A549 (cell line): ENCODE measurements at regions not wholly inside any gene's neighbourhood (a gene's known extent, or its start where the extent isn't known, plus 50 kb on each side); places are given as distances from the start of the nearest gene placed in this dataset.

Experiments used
- ATAC-seq, 2 experiments: fragments of 200-7000 bp in 1 of 2; fragments of >200 bp in 1 of 2; cut with Nextera tagmentation in 1 of 2; cut with Tn5 transposase in 1 of 2; 3 replicates each; pipeline versions ENCODE4 v1.8.0 to v1.9.1; 2018 to 2020; ENCODE audit warnings: mild to moderate bottlenecking in 1 of 2, moderate library complexity in 1 of 2
- CTCF ChIA-PET: fragments of 300-600 bp; sonication (Branson Sonifier 250); formaldehyde crosslinking; extraction: SDS; loops from one replicate; lab custom pipeline; 2021; ENCODE audit warnings: antibody characterized with exemption, inconsistent platforms; lab: Yijun Ruan, JAX
- POLR2A ChIA-PET: fragments of 350-600 bp; formaldehyde crosslinking; extraction: SDS; loops from one replicate; lab custom pipeline; 2021; ENCODE audit warnings: antibody characterized with exemption, inconsistent platforms; lab: Yijun Ruan, JAX
- DNase-seq, 2 experiments: peaks; one replicate each; pipeline versions ENCODE4 v3.0.0 to v3.0.0-alpha.2; 2011 to 2016; ENCODE audit warnings: low read depth in 1 of 2, low spot score in 1 of 2
- FAIRE-seq: peaks from 2 replicates; lab custom pipeline; 2011; peaks lifted over from hg19 to GRCh38; lab: Jason Lieb, UNC
- H3K27ac ChIP-seq, 2 experiments: fragments of >200 bp; sonication (Bioruptor Twin); formaldehyde crosslinking; 3 replicates each; pipeline ENCODE4 v1.5.1; 2016 to 2017
- H3K4me1 ChIP-seq: fragments of >200 bp; sonication (Bioruptor Twin); formaldehyde crosslinking; 3 replicates; pipeline ENCODE4 v1.6.1; 2016
- H3K4me2 ChIP-seq: fragments of >200 bp; sonication (Bioruptor Twin); formaldehyde crosslinking; 3 replicates; pipeline ENCODE4 v1.6.1; 2016
- H3K4me3 ChIP-seq: fragments of >200 bp; sonication (Bioruptor Twin); formaldehyde crosslinking; 3 replicates; pipeline ENCODE4 v1.5.1; 2016
- H3K9me3 ChIP-seq: fragments of >200 bp; sonication (Bioruptor Twin); formaldehyde crosslinking; 3 replicates; pipeline ENCODE4 v1.6.1; 2016
- BCL3 ChIP-seq: fragments of >200 bp; sonication (Bioruptor Twin); formaldehyde crosslinking; IDR thresholded peaks from 3 replicates; pipeline ENCODE4 v1.6.1; 2016
- BHLHE40 ChIP-seq: IDR thresholded peaks from 2 replicates; pipeline ENCODE4 v1.6.1; 2012; ENCODE audit warnings: low read depth, low read length, inconsistent platforms
- EHF ChIP-seq: fragments of 250-450 bp; sonication (Bioruptor Pico); IDR thresholded peaks from 2 replicates; pipeline ENCODE4 v1.5.0; 2020; ENCODE audit warnings: mild to moderate bottlenecking
- EP300 ChIP-seq, 2 experiments: fragments of >200 bp; sonication (Bioruptor Twin); formaldehyde crosslinking; IDR thresholded peaks; 2 replicates in 1 of 2; 3 replicates in 1 of 2; pipeline ENCODE4 v1.6.1; 2016 to 2017
- FOSB ChIP-seq: fragments of 250-450 bp; sonication (Bioruptor Pico); IDR thresholded peaks from 2 replicates; pipeline ENCODE4 v1.5.0; 2020; ENCODE audit warnings: mild to moderate bottlenecking, moderate library complexity
- GATA3 ChIP-seq: IDR thresholded peaks from 2 replicates; pipeline ENCODE4 v1.6.1; 2012; ENCODE audit warnings: borderline replicate concordance
- HOXB13 ChIP-seq: fragments of 250-450 bp; sonication (Bioruptor Pico); IDR thresholded peaks from 2 replicates; pipeline ENCODE4 v1.5.0; 2020; ENCODE audit warnings: low read depth, mild to moderate bottlenecking, moderate library complexity
- JUN ChIP-seq, 2 experiments: fragments of >200 bp; sonication (Bioruptor Twin); formaldehyde crosslinking; IDR thresholded peaks; 2 replicates in 1 of 2; 3 replicates in 1 of 2; pipeline ENCODE4 v1.6.1; 2016 to 2017
- MAZ ChIP-seq: fragments of 150-350 bp; IDR thresholded peaks from 2 replicates; pipeline ENCODE4 v1.6.1; 2014; ENCODE audit warnings: antibody characterized with exemption, low read depth, low read length, borderline replicate concordance
- MYC ChIP-seq: IDR thresholded peaks from 2 replicates; pipeline ENCODE4 v1.6.1; 2012; ENCODE audit warnings: mild to moderate bottlenecking, inconsistent platforms, low read length, improper control_type of control experiment, borderline replicate concordance
- NFE2L2 ChIP-seq: fragments of 150-350 bp; conservative IDR thresholded peaks from 2 replicates; pipeline ENCODE4 v1.6.1; 2014; ENCODE audit warnings: low read length
- PBX3 ChIP-seq: IDR thresholded peaks from 2 replicates; pipeline ENCODE4 v1.6.1; 2012
- PHF8 ChIP-seq: fragments of 200-600 bp; sonication (generic); IDR thresholded peaks from 2 replicates; pipeline ENCODE4 v1.6.1; 2016; ENCODE audit warnings: low read depth, mild to moderate bottlenecking, antibody characterized with exemption, moderate library complexity, borderline replicate concordance
- RAD21 ChIP-seq, 2 experiments: fragments of >200 bp in 1 of 2; sonication (Bioruptor Twin) in 1 of 2; formaldehyde crosslinking in 1 of 2; IDR thresholded peaks in 1 of 2; conservative IDR thresholded peaks in 1 of 2; 2 replicates in 1 of 2; 3 replicates in 1 of 2; pipeline ENCODE4 v1.6.1; 2012 to 2018; ENCODE audit warnings: inconsistent platforms in 1 of 2
- RCOR1 ChIP-seq: fragments of 150-350 bp; IDR thresholded peaks from 2 replicates; pipeline ENCODE4 v1.6.1; 2014; ENCODE audit warnings: antibody characterized with exemption, low read length, low read depth
- SMC3 ChIP-seq: fragments of >200 bp; sonication (Bioruptor Twin); formaldehyde crosslinking; IDR thresholded peaks from 3 replicates; pipeline ENCODE4 v1.6.1; 2018; ENCODE audit warnings: inconsistent platforms
- TFCP2L1 ChIP-seq: fragments of 250-450 bp; sonication (Bioruptor Pico); IDR thresholded peaks from 2 replicates; pipeline ENCODE4 v1.5.0; 2021; ENCODE audit warnings: mild to moderate bottlenecking
- ZC3H11A ChIP-seq: fragments of 450-650 bp; IDR thresholded peaks from 2 replicates; pipeline ENCODE4 v1.6.1; 2014; ENCODE audit warnings: antibody characterized with exemption, mild to moderate bottlenecking
- ZFP36 ChIP-seq: fragments of 450-650 bp; IDR thresholded peaks from 2 replicates; pipeline ENCODE4 v1.6.1; 2014; ENCODE audit warnings: borderline replicate concordance; ENCODE audit not compliant: partially characterized antibody
- ZNF302 ChIP-seq: fragments of 250-450 bp; sonication (Bioruptor Pico); IDR thresholded peaks from 2 replicates; pipeline ENCODE4 v1.9.0; 2021; ENCODE audit warnings: inconsistent platforms, mild to moderate bottlenecking, moderate library complexity
- WGBS: methylation state at CpG from one replicate; pipeline ENCODE4 v1.1.6; 2017; ENCODE audit errors: missing lambda C conversion rate; 5-methylcytosine and 5-hydroxymethylcytosine counted together

- TF ChIP-seq ZC3H11A (no peak), SMC3 (no peak), ZNF302 (CRISPR knock-in tag) (no peak), BCL3 (no peak), RAD21 (conservative IDR thresholded peaks at IDR 0.05 in 1 of 2, IDR thresholded peaks at IDR 0.05 in 1 of 2) (no peak), FOSB (CRISPR knock-in tag) (no peak), TFCP2L1 (CRISPR knock-in tag) (no peak), JUN (IDR thresholded peaks at IDR 0.05) (no peak)
Observed at GRCh38 chr1:22376001-22376400, 75.7 kb upstream of the ZBTB40 start (continued).

- ChIA-PET POLR2A (no interaction called here), CTCF (no interaction called here)
- TF ChIP-seq MYC (no peak), NFE2L2 (no peak), HOXB13 (no peak), GATA3 (no peak), RCOR1 (no peak), ZFP36 (no peak), EHF (CRISPR knock-in tag) (no peak), PBX3 (no peak), MAZ (no peak), ZC3H11A (no peak), PHF8 (no peak), BHLHE40 (no peak), EP300 (IDR thresholded peaks at IDR 0.05) (no peak)
- Histone ChIP-seq H3K27ac (no peak overlapping the region), H3K4me2 (no peak overlapping the region), H3K4me1 (no peaks in the 10 kb centered on the region; the same call in 2 of the 3 replicates), H3K4me3 (no peak overlapping the region), H3K9me3 (no peaks in the 10 kb centered on the region)
- WGBS = 83% methylated on average over 8 of the region's 8 CpGs
- FAIRE-seq = no peak
- ATAC-seq = no peak
- no peak for DNase-seq
Observed at GRCh38 chr1:22376546-22376945, 75.1 kb upstream of the ZBTB40 start.

- Histone ChIP-seq H3K27ac (no peak overlapping the region), H3K4me2 (no peak overlapping the region), H3K4me1 (no peaks in the 10 kb centered on the region; the same call in 2 of the 3 replicates), H3K4me3 (no peak overlapping the region), H3K9me3 (no peaks in the 10 kb centered on the region)
- FAIRE-seq (no peak), DNase-seq (no peak), ATAC-seq (0 out of 6 replicates have a peak, but pooled peaks of 1 of the 2 experiments have one; percentile 33)
- TF ChIP-seq HOXB13 = no peak
- TF ChIP-seq BCL3 = no peak
- TF ChIP-seq PBX3 = no peak
- no peak for TF ChIP-seq ZC3H11A
- WGBS = 84% methylated on average over 3 of the region's 3 CpGs
- POLR2A ChIA-PET = no interaction called here
- CTCF ChIA-PET = no interaction called here
Observed at GRCh38 chr1:22376976-22377375, 74.7 kb upstream of the ZBTB40 start.
